HG02759 (cell line): ENCODE measurements at regions not wholly inside any gene's neighbourhood (a gene's known extent, or its start where the extent isn't known, plus 50 kb on each side); places are given as distances from the start of the nearest gene placed in this dataset.
A peak's percentile ranks its signal among the peaks of the same experiment; 100 is the strongest.
"Not testable (repeated sequence)": the region's sequence is repeated elsewhere in the genome, so short reads cannot be mapped to it uniquely, and the experiment has no call there.

Experiments
- ATAC-seq: cut with Tn5 transposase; IDR thresholded peaks from one replicate; pipeline ENCODE4 v1.9.1; 2021; ENCODE audit warnings: mild to moderate bottlenecking, moderate library complexity; ENCODE audit not compliant: unreplicated experiment

DNA sequence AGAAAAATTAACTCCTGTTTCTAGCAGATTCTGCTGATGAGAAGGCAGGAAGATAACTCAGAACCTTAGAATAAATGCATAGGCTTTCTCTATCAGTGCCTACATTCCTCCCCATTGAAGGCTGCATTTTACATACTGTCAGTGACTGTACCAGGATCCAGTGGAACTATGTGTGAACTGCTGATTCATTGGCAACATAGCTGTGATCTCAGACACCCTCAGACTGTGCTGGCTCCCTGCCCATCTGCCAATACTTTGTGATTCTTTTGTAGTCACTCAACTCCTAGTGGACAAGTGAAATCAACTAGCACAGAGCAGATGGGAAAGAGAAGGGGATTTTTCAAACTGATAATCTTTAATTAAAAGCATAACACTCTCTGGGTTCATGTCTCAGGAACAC is 375.8 kb downstream of the MDFIC start:
- no peak for ATAC-seq

DNA sequence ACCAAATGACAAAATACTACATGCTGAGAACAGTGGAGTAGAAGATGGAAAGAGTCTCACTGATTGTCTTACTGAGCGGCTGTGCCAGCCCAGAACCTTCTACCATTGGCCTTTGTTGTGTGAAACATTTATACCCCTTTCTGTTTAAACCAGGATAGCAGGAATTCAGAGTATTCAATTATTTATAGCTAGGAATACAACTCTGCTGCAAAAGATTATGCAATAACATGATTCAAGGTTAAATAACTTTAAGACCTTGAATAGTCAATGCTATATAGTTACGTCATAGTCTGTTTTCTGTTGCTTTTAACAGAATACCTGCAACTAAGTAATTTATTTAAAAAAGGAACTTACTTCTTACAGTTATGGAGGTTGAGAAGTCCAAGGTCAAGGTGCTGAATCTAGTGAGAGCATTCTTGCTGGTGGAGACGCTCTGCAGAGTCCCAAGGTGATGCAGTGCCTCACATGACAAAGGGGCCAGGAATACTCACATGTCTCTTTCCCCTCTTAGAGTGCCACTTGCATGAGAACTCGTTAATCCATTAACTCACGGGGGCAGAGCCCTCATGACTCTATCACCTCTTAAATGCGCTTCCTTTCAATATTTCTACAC is 371.8 kb downstream of the MDFIC start:
- no peak for ATAC-seq

DNA sequence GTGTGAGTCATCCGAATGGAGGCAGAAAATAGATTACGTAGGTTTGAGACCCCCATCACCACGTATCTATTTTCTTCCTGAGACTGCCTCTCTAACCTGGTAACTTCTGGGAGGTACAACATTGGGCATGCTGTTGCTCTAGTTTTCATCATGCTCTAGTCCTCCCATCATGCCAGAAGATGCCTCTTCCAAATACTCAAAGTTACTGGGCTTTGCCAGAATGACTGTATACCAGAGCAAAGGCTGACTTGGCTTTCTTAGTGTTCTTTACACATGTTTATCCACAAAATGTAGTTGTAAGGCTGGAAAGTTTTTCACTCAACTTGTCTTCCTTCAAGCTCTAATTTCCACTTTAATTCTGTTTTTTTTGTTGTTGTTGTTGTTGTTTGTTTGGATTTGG is 370.5 kb downstream of the MDFIC start:
- ATAC-seq = no peak

DNA sequence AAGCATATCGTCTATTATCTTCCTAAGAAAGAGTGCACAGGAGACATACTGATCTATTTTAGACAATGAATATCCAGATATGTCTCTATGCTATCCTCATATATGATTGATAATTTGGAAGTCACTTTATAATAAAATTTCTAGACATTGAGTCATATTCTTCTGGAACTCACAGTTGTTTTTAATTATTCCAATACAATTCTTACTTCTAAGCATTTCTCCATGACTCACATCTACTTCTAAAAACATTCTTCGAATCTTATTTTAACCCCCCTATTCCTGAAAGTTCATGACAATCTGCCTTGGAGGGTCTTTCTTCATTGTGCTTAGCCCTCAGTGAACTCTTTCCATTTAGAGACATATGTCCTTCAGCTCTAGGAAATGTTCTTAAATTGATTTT is 368.1 kb downstream of the MDFIC start:
- ATAC-seq = no peak

DNA sequence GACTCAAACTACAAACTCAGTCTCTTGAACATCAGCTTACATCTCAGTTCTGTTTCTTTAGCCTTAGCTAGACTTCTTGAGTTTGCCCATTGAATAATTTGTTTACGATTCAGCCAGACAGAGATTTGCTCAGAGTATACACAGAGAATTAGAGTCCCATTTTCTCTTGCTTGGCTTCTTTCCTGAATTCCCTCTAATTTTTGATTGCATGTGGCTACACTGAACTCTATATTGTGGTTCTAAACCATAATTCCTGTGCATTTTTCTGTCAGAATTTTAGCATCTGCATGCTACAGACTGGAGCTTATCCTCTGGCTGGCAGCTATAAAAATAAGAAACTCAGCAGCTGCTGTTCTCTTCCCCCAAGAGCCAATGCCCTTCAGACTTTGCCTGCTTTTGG is 354.9 kb downstream of the MDFIC start:
- ATAC-seq = no peak

DNA sequence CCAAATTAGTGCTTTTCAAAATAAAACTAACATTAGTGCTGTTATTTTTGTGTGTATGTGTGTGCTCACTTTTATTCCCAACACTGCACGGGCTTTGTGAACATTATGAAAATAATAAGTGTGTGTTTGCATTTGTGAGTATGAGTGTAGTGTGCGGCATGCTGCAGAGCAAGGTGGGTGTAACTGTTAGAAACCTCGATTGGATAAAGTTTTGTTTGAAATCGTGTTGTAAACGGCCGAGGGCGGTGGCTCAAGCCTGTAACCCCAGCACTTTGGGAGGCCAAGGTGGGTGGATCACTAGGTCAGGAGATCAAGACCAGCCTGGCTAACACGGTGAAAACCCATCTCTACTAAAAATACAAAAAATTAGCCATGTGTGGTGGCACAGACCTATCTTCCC is 352.0 kb downstream of the MDFIC start:
- not testable (repeated sequence) for ATAC-seq

DNA sequence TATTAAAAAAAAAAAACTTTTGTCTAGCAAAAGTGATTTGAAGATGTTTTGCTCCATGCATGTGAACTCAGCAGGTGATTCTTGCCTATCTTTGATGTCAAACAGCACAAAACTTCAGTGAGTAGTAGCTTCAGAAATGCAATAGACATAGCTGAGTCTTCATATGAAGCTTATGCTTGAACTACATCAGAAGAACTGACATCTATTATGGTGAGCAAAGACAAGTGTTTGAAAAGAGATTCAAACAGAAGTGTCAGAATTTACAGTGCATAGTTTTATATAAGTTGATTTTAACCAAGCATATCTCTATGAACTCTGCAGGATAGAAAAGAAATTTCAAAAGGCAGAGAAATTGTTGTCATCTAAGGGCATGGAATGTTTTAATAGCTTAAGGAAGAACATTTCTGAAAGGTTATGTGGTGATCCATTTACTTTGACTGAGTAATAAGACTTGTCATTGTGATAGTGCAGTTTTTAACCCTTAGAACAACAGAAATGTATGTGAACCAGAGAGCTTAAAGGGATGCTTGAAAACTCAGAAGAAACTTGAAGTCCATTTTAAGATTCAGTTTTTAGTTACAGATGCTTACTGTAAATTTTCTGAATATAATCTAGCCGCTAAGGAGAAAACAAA is 351.4 kb downstream of the MDFIC start:
- ATAC-seq = no peak

DNA sequence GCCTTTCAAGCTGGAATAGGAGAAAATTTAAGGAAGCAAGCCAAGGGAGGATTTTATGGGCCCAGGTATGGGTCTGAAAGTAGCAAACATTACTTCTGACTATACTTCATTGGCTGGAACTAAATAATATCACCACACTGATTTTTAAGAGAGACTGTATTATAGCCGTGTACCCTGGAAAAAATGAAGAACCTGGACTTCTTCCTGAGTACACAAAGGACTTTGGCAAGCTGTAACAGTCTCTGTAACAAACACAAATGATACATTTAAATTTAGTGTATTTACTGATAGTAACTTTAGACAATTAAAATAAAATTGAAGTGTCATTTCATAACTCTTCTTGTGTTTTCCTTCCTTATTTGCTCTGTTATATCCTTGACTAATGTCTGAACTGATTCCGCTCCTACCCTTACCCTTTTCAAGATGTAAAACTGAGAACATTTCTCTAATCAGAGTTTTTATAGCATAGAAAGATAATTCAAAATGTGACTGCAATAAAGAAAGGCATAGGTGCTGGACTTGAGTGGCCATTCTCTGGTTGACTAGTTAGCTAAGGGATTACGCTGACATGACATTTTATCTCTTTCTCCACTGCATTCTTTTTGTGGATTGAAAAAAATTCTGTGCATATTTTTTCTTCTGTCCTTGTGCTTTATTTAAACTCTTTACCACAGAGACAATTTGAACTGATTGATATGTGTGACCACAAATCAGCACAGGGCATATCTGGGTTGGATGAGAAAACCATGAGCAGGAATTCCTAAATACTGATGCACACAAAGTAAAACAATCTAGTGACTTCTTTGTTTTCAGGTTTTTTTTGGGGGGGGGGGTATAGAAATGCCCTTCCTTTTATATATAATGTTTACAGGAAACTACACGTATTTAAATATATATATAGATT is 349.7 kb downstream of the MDFIC start:
- no peak for ATAC-seq

DNA sequence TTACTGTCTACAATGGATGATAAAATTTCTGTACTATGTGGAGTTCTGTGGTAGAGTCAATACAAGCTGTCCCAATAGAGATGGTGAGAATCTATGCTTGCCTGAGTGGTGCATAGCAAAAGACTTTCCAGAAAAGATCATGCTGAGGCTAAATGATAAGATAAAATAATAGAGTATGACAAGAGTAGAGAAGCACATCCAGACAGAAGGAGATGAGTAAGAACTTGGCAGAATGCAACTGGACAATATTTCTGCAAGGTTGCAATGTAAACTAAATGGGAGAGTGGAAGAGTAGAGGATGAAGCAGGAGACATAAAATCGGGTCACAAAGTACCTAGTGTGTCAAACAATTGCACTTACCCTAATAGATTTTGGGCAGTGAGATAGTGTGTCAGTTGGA is 347.6 kb downstream of the MDFIC start:
- ATAC-seq = no peak

DNA sequence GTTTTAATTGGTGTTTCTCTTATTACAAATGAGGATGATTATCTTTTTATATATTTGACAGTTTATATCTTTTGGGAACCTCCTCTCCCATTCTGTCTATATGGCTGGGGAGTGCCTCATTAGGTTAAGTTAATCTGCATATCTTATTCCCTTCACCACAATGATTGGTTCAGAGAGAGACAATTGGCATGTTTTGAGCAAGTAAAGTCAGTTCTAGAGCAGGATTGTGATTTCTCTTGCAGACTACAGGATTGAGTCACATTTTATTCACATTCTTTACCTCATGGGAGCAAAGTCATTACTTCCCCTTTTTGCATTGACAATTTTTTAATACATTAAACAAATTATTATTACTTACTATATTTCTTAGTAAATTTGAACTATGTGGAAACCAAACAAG is 345.6 kb downstream of the MDFIC start:
- no peak for ATAC-seq

DNA sequence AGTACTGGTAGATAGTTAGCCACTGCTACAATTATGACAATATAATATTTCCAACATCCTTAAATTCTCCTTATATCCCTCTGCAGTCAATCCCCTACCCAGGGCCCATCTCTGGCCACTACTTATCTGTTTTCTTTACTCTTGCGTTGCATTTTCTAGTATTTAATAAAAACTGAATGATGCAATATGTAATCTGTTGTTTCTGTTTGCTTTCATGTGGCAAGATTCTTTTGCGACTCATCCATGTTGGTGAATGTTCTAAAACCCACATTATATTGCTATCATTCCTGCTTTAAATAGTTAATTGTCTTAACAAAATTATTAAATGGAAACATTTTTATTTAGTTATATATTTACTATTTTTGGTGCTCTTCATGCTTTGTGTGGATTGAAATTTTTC is 338.5 kb downstream of the MDFIC start:
- ATAC-seq = no peak

DNA sequence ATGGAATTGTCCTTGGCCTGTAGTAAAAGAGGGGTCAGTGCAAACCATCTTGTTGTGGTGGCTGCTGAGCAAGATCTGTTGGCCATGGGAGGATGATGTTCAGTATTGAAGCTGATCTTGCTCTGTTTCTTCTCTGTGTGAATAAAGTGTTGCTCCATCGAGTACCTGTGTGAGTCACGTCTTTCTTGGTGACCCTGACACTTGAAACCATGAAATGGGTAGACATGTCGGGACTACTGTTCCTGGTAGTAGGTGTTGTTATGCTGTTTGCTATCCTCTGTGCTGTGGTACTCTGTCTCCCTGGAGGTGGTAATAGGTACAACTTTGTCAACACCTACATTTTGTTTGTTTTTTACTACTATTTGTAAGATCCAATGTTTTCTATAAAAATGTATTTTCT is 330.6 kb downstream of the MDFIC start:
- no peak for ATAC-seq

DNA sequence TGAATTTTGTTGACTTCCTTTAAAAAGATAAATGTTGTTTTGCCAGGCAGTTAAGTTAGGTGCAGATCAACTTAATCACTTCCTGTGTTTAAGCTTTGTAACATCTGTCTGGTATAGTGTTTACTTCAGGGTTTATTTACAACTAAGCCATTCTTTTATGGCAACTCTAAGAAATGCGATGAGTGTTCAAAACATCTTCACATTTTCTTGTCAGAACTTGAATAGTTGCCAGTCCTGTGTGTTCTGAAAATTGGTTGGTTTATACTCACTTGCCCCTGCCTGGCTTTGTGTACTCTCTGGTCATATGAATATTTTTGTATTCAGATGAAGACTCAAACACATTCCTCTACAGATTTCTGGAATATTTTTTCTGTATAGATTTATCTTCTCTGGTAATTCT is 327.2 kb downstream of the MDFIC start:
- ATAC-seq = no peak

DNA sequence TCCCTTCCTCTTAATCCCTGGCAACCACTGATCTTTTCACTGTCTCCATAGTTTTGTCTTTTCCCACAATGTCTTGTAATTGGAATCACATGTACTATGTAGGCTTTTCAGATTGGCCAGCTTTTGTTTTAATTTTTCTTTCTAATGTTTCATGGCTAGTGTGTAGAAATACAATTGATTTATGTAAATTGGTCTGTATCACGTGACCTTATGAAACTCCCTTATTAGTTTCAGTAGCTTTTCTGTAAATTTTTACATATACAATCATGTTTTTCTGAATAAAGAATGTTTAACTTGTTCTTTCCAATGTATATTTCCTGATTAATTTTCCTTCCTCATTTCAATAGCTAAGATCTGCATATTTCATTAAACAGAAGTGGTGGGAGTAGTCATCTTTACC is 319.3 kb downstream of the MDFIC start:
- ATAC-seq = no peak

DNA sequence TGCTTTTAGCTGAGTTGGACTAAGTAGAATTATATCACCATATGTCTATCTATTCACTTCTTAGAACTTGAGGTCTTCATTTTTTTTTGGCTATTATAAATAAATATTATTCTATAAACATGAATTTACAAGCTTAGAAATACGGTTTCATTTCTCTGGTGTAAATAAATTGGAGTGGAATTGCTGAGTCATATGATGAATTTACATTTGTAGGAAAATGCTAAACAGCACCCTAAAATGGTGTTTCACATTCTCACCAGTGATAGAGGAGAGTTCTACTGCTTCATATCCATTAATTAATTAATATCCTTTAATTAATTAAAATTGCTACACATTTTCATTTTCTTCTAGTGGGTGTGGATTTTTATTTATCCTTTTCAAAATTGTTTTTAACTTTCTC is 318.3 kb downstream of the MDFIC start:
- no peak for ATAC-seq

DNA sequence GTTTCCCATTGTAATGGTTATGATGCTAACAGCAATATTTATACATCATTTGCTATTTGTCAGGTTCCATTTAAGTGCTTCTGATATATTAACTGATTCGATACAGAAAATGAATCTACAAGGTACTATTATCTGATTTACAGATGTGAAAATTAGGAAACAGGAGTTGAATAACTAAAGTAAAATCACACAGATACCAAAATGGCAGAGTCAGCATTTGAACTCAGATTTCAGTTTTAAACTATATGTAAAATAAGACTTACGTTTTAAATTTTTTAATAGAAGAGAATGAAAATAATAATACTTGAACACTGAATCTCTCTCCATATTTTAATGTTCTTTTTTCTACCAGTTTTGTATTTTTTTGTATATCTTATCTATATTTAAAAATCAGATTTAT is 313.2 kb downstream of the MDFIC start:
- ATAC-seq = no peak

DNA sequence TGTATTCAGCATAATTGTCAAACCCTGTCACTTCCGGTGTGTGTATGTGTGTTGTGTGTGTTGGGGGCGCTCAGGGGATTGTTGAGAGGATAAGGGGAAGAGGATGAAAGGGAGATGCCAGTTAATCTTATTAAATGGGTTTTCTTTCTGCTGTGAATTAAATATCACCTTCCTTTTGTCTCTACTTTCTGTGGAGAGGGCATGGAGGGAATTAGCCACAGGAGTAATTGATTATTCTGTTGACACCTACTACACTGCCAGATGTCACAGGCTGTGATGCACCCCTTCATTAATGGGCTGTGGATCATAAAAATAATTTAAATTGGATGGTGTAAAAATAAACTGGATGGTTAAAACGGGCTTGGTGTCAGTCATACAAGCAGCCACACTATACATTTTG is 311.9 kb downstream of the MDFIC start:
- ATAC-seq = no peak

DNA sequence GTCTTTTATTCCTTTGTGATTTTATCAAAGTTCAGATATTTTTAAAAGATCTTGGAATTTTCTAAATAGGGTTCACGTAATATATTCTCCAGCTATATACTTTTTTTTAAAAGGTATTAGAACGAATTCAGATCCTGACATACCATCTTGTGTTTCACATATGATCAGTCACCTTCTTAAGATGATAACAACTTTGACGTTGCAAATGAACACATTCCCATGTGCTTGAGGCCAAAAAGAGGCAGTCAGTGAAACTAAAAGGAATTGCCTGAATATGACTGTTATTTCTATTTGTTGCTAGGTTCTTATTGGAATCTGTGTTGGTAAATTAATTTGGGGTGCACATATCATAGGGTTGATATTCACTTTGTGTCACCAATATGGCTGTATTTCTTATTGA is 310.1 kb downstream of the MDFIC start:
- no peak for ATAC-seq

DNA sequence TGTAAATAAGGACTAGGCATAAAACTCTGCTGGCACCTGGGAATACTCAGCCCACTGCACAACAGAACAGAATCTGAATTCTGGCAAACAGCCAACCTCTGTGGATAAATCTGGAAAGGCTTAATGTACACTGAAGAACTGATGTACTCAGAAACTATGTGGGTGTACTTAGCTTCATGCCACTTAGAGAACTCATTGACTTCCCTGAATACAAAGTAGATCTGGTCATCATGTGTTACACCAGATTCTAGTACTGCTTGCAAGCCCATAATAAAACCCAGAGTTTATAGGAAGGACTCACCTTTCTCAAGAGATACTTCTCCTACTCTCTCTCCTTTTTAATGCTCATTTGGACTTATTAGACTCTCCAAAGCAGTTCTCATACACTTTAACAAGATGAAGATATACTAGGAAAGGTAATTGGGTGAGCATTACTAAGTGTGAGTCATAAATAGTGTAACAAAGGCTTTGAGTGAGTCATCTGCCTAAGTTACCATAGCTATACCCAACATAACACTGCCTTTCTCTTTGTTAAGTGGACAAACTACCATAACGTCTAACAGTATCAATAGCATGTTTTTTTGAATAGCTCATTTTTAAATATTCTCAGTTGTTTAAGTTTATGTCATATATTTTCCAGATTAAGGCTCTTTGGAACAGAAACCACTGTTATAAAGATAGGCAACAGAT is 309.1 kb downstream of the MDFIC start:
- ATAC-seq = peak; percentile 73

DNA sequence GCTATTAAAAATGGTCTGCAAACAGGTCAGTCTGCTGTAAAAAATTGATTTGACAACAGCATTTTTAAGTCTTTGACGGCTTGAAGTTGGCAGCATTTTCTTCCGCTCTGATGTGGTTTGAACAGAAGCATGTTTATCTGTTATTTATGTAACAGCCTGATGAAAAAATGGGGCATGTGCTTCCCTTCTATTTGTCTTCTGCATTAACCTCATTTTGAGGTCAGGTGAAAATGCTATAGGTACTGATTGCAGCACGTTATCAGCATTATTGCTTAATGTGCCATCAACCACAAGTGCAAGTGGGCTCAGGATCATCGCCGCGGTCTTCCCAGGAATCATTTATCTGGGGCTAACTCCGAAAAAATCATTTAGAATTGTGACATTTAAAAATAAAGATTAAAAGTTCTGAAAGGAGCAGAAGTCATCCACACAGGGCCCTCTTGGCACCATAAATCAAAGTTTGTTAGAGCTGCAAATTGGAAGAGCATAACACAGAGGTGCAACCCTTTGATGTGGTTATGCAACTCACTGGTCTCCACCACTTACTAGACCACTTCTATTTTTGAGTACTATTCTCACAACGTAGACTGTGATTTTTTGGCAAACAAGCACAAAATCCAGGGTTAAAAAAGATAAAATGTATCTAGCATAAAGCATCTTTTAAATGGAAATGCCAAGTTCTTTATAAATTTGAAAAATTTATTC is 307.7 kb downstream of the MDFIC start:
- no peak for ATAC-seq
